Lower lobe of right lung (tissue), 2 donors: ENCODE measurements at regions not wholly inside any gene's neighbourhood (a gene's known extent, or its start where the extent isn't known, plus 50 kb on each side); places are given as distances from the start of the nearest gene placed in this dataset.
"Not testable (repeated sequence)": the region's sequence is repeated elsewhere in the genome, so short reads cannot be mapped to it uniquely, and the experiment has no call there.

ENCODE experiments used
- ATAC-seq, 2 donors: fragments of 200-7000 bp; cut with Tn5 transposase; one replicate each; pipeline ENCODE4 v1.9.1; 2020 to 2022; ENCODE audit warnings: mild to moderate bottlenecking in 2 of 2, moderate library complexity in 2 of 2
- DNase-seq: peaks from one replicate; pipeline ENCODE4 v3.0.0-alpha.2; 2020
- H3K27ac ChIP-seq: fragments of 200-600 bp; one replicate; pipeline ENCODE4 v1.8.0; 2022
- H3K27me3 ChIP-seq: fragments of 200-600 bp; one replicate; pipeline ENCODE4 v1.8.0; 2022; ENCODE audit warnings: low read depth
- H3K36me3 ChIP-seq: fragments of 200-600 bp; one replicate; pipeline ENCODE4 v1.8.0; 2022; ENCODE audit warnings: mild to moderate bottlenecking
- H3K4me1 ChIP-seq: fragments of 200-600 bp; one replicate; pipeline ENCODE4 v1.8.0; 2022
- H3K4me3 ChIP-seq: fragments of 200-600 bp; one replicate; pipeline ENCODE4 v1.8.0; 2022; ENCODE audit warnings: mild to moderate bottlenecking
- H3K9me3 ChIP-seq: fragments of 200-600 bp; one replicate; pipeline ENCODE4 v1.8.0; 2022
- CTCF ChIP-seq: fragments of 200-600 bp; IDR thresholded peaks from one replicate; pipeline ENCODE4 v1.8.0; 2022; ENCODE audit warnings: antibody characterized with exemption, mild to moderate bottlenecking
- intact Hi-C: fragments of 100-400 bp; cut with DNase I; formaldehyde crosslinking; loops from one replicate; pipeline ENCODE4 v1.11.0; 2022
- donor health status: DM: no; HTN: yes; CAD: no; lungs with severe emphysema.

DNA sequence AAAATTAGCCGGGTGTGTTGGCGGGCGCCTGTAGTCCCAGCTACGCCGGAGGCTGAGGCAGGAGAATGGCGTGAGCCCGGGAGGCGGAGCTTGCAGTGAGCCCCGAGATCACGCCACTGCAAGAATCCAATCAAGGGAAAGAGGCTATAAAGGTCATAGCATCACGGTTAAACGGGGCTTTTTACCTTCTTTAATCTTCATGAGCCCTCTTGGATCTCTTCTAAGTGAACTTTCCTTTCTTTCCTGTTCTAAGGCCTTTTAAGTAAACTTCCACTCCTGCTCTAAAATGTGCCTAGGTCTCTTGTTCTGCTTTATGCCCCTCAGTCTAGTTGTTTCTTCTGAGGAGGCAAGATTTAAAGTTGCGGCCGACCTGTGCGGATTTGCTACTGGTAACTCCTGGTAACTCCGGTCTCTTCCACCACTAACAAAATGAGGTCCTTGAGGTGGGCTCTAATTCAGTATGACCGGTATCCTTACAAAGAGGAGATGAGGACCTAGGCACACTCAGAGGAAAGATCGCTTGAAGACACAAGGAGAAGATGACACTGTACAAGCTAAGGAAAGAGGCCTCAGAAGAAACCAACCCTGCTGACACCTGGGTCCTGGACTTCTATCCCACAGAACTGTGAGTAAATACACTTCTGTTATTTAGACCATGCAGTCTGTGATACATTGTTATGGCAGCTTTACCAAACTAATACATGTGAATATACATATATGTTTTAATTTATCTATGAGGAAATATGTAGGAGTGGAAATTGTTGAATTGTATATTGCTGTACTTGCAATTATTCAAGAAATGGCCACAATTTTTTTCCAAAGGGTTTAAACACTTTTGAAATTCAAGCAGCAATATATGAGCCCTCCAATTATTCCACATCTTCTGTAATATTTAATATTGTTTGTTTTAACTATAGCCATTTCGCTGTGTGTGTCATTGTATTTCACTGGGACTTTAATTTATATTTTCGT lies 331.5 kb upstream of the CNTNAP2 start:
- H3K27me3 ChIP-seq = no peaks in the 10 kb centered on the region
- DNase-seq (no peak), ATAC-seq (no peak)
- no peak overlapping the region for H3K27ac ChIP-seq
- no peak overlapping the region for H3K4me3 ChIP-seq
- TF ChIP-seq CTCF = no peak
- intact Hi-C loops = no loop called here
- H3K9me3 ChIP-seq = no peaks in the 10 kb centered on the region
- H3K4me1 ChIP-seq = no peaks in the 10 kb centered on the region
- no peaks in the 10 kb centered on the region for H3K36me3 ChIP-seq

DNA sequence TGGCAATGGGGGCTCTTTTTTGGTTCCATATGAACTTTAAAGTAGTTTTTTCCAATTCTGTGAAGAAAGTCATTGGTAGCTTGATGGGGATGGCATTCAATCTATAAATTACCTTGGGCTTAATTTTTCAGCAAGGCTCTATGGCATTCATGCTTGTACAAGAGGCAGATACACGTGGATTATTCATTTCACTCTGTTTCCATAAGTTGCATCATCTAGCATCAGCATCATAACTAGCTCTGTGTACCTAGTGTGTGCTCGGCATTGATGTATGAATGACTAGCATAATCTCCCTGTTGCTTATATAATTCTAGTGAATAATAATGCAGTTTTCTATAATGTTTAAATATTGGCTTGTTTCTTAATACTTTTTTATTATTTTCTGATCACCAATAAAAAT lies 335.2 kb upstream of the CNTNAP2 start:
- H3K27ac ChIP-seq, H3K36me3 ChIP-seq, H3K4me3 ChIP-seq, DNase-seq, H3K27me3 ChIP-seq, H3K4me1 ChIP-seq, H3K9me3 ChIP-seq, ATAC-seq, intact Hi-C loops: not testable (repeated sequence)

DNA sequence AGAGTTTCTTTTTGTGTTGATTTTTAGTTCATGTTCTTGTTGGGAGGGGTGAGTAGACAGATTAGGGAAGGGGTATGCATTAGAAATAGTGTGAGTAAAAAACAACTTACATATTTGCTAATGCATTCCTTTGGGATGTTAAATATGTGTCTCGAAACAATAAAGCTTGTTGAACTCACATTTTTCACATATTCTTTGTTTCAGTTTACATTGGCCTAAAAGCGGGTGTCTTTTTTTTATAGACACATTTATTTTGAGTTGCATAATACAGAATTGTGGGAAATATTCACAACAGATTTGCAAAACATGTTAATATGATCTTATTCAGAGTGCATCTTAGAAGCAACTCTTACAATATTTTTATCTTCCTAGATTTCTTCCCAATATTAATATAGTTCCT lies 337.5 kb upstream of the CNTNAP2 start:
- Histone ChIP-seq H3K36me3 (no peaks in the 10 kb centered on the region), H3K4me3 (no peak overlapping the region), H3K27ac (no peak overlapping the region), H3K9me3 (no peaks in the 10 kb centered on the region), H3K27me3 (no peaks in the 10 kb centered on the region), H3K4me1 (no peaks in the 10 kb centered on the region)
- ATAC-seq (no peak), DNase-seq (no peak)
- intact Hi-C loops = no loop called here
- TF ChIP-seq CTCF = no peak

- Histone ChIP-seq H3K4me3 (no peak overlapping the region), H3K27ac (no peak overlapping the region), H3K36me3 (no peaks in the 10 kb centered on the region), H3K4me1 (no peaks in the 10 kb centered on the region), H3K27me3 (no peaks in the 10 kb centered on the region), H3K9me3 (no peaks in the 10 kb centered on the region)
- no peak for TF ChIP-seq CTCF
- intact Hi-C loops = no loop called here
- DNase-seq (no peak), ATAC-seq (no peak)
Measured at GRCh38 chr7:145774777-145775176, 341.8 kb upstream of the CNTNAP2 start.

DNA sequence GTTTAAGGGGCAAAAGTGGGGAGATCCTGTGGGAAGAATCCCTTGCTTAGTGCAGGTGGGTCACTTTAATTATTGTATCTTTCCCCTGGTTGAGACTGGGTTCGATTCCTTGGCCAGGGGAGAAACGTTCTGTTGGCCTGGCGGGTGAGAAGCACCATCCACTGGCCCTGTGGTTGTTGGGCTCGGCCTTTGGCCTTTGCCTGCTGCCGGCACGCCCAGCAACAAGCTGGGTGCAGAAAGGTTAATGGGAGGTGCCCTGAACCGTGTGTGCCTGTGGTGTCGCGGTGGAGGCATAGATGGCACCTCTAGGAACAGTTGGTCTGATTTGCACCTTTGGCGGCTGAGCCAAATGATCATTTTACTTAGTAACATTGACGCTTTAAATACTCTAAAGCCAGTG lies 363.6 kb upstream of the CNTNAP2 start:
- Histone ChIP-seq H3K4me3 (no peak overlapping the region), H3K27ac (no peak overlapping the region), H3K36me3 (no peaks in the 10 kb centered on the region), H3K9me3 (no peaks in the 10 kb centered on the region), H3K4me1 (no peaks in the 10 kb centered on the region), H3K27me3 (no peaks in the 10 kb centered on the region)
- intact Hi-C loops = no loop called here
- TF ChIP-seq CTCF = no peak
- no peak for DNase-seq
- no peak for ATAC-seq

DNA sequence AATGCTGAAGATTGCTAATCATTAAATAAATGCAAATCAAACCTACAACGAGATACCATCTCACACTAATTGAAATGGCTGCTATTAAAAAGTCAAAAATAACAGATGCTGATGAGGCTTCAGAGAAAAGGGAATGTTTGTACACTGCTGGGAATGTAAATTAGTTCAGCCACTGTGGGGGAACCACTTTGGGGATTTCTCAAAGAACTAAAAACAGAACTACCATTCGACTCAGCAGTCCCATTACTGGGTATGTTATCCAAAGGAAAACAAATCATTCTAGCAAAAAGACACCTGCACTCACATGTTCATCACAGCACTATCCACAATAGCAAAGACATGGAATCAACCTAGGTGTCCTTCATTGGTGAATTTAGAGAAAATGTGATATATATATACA lies 379.0 kb upstream of the CNTNAP2 start:
- no peak for TF ChIP-seq CTCF
- DNase-seq = no peak
- no peak for ATAC-seq
- Histone ChIP-seq H3K27ac (no peak overlapping the region), H3K4me3 (no peak overlapping the region), H3K27me3 (no peaks in the 10 kb centered on the region), H3K9me3 (no peaks in the 10 kb centered on the region), H3K4me1 (no peaks in the 10 kb centered on the region), H3K36me3 (no peaks in the 10 kb centered on the region)
- intact Hi-C loops = no loop called here
